PC-9 (cell line): ENCODE measurements at regions not wholly inside any gene's neighbourhood (a gene's known extent, or its start where the extent isn't known, plus 50 kb on each side); places are given as distances from the start of the nearest gene placed in this dataset.

Source experiments
- BruUV-seq: library from RNA; stranded (reverse); fragments of 400-500 nt; replicated peaks from 2 replicates; lab custom pipeline; 2021; lab: Mats Ljungman, UMichigan
- CTCF ChIA-PET: fragments of 300-600 bp; sonication (Branson Sonifier 250); formaldehyde crosslinking; loops from one replicate; lab custom pipeline; 2022; ENCODE audit warnings: antibody characterized with exemption; lab: Charles Lee
- POLR2A ChIA-PET: fragments of 300-600 bp; sonication (Branson Sonifier 250); formaldehyde crosslinking; loops from one replicate; lab custom pipeline; 2022; ENCODE audit warnings: antibody characterized with exemption; ENCODE audit not compliant: unreplicated experiment; lab: Charles Lee
- DNase-seq, 2 experiments: peaks; one replicate each; pipeline versions ENCODE4 v3.0.0 to v3.0.0-alpha.2; 2015 to 2022; ENCODE audit warnings: mixed read lengths in 1 of 2
- H2AFZ ChIP-seq: fragments of 200-600 bp; sonication (generic); 2 replicates; pipeline ENCODE4 v1.8.1; 2017; ENCODE audit warnings: antibody characterized with exemption
- H3F3A ChIP-seq: fragments of 200-600 bp; sonication (generic); 2 replicates; pipeline ENCODE4 v1.8.1; 2017; ENCODE audit warnings: antibody characterized with exemption, mild to moderate bottlenecking, low read depth; ENCODE audit not compliant: insufficient read depth
- H3K27ac ChIP-seq: fragments of 200-600 bp; sonication (generic); 2 replicates; pipeline ENCODE4 v1.6.1; 2016; ENCODE audit warnings: mixed run types
- H3K27me3 ChIP-seq: fragments of 200-600 bp; sonication (generic); 2 replicates; pipeline ENCODE4 v1.6.1; 2016; ENCODE audit warnings: low read depth, mixed run types; ENCODE audit not compliant: insufficient read depth
- H3K36me3 ChIP-seq: fragments of 200-600 bp; sonication (generic); 2 replicates; pipeline ENCODE4 v1.6.1; 2016; ENCODE audit warnings: low read depth, mixed run types
- H3K4me1 ChIP-seq: fragments of 200-600 bp; sonication (generic); replicated peaks from 2 replicates; pipeline ENCODE4 v1.6.1; 2016; ENCODE audit warnings: mixed run types; ENCODE audit not compliant: insufficient read depth
- H3K4me2 ChIP-seq: fragments of 200-600 bp; sonication (generic); 2 replicates; pipeline ENCODE4 v1.6.1; 2017; ENCODE audit warnings: mixed run types
- H3K4me3 ChIP-seq: fragments of 200-600 bp; sonication (generic); 2 replicates; pipeline ENCODE4 v1.6.1; 2016; ENCODE audit warnings: mixed run types
- H3K79me2 ChIP-seq: fragments of 200-600 bp; sonication (generic); 2 replicates; pipeline ENCODE4 v1.6.1; 2017; ENCODE audit warnings: low read depth, mixed run types
- H3K9me2 ChIP-seq: fragments of 200-600 bp; sonication (generic); 2 replicates; pipeline ENCODE4 v1.8.1; 2017; ENCODE audit warnings: mild to moderate bottlenecking; ENCODE audit not compliant: insufficient read depth
- H3K9me3 ChIP-seq: fragments of 200-600 bp; sonication (generic); 2 replicates; pipeline ENCODE4 v1.8.1; 2016; ENCODE audit warnings: low read depth; ENCODE audit not compliant: insufficient read depth
- H4K20me1 ChIP-seq: fragments of 200-600 bp; sonication (generic); 2 replicates; pipeline ENCODE4 v1.8.1; 2017; ENCODE audit not compliant: insufficient read depth
- EZH2 ChIP-seq: fragments of 200-600 bp; sonication (generic); IDR thresholded peaks from 2 replicates; pipeline ENCODE4 v1.8.0; 2017; ENCODE audit warnings: antibody characterized with exemption, low read depth
- intact Hi-C: fragments of 100-400 bp; cut with micrococcal nuclease; formaldehyde crosslinking; loops from one replicate; pipeline ENCODE4 v1.10.0; 2022; ENCODE audit not compliant: unreplicated experiment
- TF ChIP-seq, protein P1 (sequence below): fragments of 200-600 bp; sonication (generic); conservative IDR thresholded peaks from 2 replicates; pipeline ENCODE4 v1.6.1; 2017; ENCODE audit warnings: mixed run types, antibody characterized with exemption, mild to moderate bottlenecking, moderate library complexity

DNA sequence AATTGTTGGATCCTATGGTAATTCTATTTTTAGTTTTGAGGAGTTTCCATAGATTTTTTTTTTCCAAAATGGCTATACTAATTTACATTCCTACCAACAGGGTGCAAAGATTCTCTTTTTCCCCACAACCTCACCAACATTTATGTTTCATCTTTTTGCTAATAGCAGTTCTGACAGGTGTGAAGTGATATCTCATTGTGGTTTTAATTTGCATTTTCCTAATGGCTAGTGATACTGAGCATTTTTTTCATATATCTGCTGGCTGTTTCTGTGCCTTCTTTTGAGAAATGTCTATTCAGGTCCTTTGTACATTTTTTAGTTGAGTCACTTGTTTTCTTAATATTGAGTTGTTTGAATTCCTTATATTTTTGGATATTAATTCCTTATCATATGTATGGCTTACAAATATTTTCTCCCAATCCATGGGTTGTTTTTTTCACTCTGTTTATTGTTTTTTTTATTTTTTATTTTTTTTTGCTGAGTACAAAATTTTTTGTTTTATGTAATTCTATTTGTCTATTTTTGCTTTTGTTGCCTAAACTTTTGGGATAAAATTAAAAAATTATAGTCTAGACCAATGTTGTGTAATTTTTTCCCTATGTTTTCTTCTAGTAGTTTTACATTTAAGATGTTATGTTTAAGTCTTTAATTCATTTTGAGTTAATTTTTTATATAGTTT lies 205.9 kb upstream of the ADCY1 start:
- Histone ChIP-seq H3K9me2 (no peaks in the 10 kb centered on the region; the same call in 1 of the 2 replicates), H3K36me3 (no peaks in the 10 kb centered on the region), H3K4me1 (no peaks in the 10 kb centered on the region), H4K20me1 (no peaks in the 10 kb centered on the region), H3K4me2 (no peak overlapping the region), H2AFZ (no peak overlapping the region), H3K4me3 (no peak overlapping the region), H3K9me3 (no peaks in the 10 kb centered on the region), H3K27me3 (peaks cover 38% of the 10 kb centered on the region), H3K79me2 (no peaks in the 10 kb centered on the region), H3F3A (no peaks in the 10 kb centered on the region), H3K27ac (no peak overlapping the region)
- no TSS peak for BruUV-seq
- no peak for DNase-seq
- TF ChIP-seq, protein P1, sequence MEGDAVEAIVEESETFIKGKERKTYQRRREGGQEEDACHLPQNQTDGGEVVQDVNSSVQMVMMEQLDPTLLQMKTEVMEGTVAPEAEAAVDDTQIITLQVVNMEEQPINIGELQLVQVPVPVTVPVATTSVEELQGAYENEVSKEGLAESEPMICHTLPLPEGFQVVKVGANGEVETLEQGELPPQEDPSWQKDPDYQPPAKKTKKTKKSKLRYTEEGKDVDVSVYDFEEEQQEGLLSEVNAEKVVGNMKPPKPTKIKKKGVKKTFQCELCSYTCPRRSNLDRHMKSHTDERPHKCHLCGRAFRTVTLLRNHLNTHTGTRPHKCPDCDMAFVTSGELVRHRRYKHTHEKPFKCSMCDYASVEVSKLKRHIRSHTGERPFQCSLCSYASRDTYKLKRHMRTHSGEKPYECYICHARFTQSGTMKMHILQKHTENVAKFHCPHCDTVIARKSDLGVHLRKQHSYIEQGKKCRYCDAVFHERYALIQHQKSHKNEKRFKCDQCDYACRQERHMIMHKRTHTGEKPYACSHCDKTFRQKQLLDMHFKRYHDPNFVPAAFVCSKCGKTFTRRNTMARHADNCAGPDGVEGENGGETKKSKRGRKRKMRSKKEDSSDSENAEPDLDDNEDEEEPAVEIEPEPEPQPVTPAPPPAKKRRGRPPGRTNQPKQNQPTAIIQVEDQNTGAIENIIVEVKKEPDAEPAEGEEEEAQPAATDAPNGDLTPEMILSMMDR: no peak
- no peak for TF ChIP-seq EZH2
- intact Hi-C loops: no loop called here
- POLR2A ChIA-PET: no interaction called here
- CTCF ChIA-PET: no interaction called here

DNA sequence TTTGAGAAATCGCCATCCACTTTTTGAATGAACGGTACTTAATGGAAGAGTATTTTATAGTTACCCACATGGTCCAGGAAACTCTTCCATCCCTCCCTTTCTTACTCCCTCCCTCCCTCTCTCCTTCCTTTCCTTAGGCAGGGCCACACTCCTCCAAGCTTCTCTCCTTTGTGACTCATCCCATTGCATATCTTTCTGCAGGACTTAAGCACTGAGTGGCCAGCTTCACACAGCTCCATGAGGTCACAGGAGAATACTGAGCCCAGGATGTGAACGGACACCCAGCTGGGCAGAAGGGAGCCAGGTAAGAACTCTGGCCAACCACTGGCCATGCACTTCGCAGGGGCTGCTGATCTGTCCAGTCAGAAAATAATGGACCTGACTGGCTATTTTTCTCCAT lies 189.7 kb upstream of the ADCY1 start:
- H3K27ac ChIP-seq: no peak overlapping the region
- intact Hi-C loops: no loop called here
- ChIA-PET POLR2A (no interaction called here), CTCF (no interaction called here)
- H3K4me2 ChIP-seq: no peak overlapping the region
- H2AFZ ChIP-seq: no peak overlapping the region
- no peaks in the 10 kb centered on the region for H3K4me1 ChIP-seq
- H3K79me2 ChIP-seq: no peaks in the 10 kb centered on the region
- peaks cover 20% of the 10 kb centered on the region for H3K27me3 ChIP-seq
- no peaks in the 10 kb centered on the region for H3F3A ChIP-seq
- BruUV-seq: no TSS peak
- no peaks in the 10 kb centered on the region for H3K9me3 ChIP-seq
- TF ChIP-seq, protein P1: no peak
- H4K20me1 ChIP-seq: no peaks in the 10 kb centered on the region
- no peak overlapping the region for H3K4me3 ChIP-seq
- H3K9me2 ChIP-seq: no peaks in the 10 kb centered on the region
- H3K36me3 ChIP-seq: no peaks in the 10 kb centered on the region
- DNase-seq: no peak

DNA sequence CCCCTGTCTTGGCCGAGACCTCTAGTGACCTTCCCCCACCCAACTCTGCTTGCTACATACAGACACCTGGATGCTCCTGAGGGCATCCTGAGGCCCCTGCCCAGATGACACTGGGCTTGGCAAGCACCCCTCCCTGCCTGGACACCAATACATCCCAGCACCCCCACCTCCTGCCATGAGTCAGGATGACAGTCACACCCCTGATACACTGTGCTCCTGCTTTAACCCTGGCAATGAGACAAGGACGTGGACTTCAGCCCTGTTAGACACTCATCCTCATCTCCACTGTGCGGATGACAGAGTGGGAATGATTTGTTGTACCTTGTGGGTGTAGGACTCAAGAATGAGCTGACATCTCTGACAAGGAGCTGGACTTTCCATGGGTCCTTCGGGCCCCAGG lies 186.3 kb upstream of the ADCY1 start:
- Histone ChIP-seq H3K36me3 (no peaks in the 10 kb centered on the region), H3F3A (no peaks in the 10 kb centered on the region), H4K20me1 (no peaks in the 10 kb centered on the region), H3K9me3 (no peaks in the 10 kb centered on the region), H3K79me2 (no peaks in the 10 kb centered on the region), H3K9me2 (no peaks in the 10 kb centered on the region), H3K27me3 (peaks cover 34% of the 10 kb centered on the region), H3K4me2 (no peak overlapping the region), H3K4me3 (no peak overlapping the region), H2AFZ (no peak overlapping the region), H3K4me1 (no peaks in the 10 kb centered on the region), H3K27ac (no peak overlapping the region)
- no peak for TF ChIP-seq EZH2
- TF ChIP-seq, protein P1: no peak
- no peak for DNase-seq
- intact Hi-C loops: no loop called here
- ChIA-PET POLR2A (no interaction called here), CTCF (no interaction called here)
- no TSS peak for BruUV-seq
